NCI-H2227 treated with DMSO at 0.1 percent for 48 hours (cell line): ENCODE measurements at regions not wholly inside any gene's neighbourhood (a gene's known extent, or its start where the extent isn't known, plus 50 kb on each side); places are given as distances from the start of the nearest gene placed in this dataset.

Experiments used
- DNase-seq: peaks from one replicate; lab custom pipeline; 2025; lab: John Stamatoyannopoulos, UW

DNA sequence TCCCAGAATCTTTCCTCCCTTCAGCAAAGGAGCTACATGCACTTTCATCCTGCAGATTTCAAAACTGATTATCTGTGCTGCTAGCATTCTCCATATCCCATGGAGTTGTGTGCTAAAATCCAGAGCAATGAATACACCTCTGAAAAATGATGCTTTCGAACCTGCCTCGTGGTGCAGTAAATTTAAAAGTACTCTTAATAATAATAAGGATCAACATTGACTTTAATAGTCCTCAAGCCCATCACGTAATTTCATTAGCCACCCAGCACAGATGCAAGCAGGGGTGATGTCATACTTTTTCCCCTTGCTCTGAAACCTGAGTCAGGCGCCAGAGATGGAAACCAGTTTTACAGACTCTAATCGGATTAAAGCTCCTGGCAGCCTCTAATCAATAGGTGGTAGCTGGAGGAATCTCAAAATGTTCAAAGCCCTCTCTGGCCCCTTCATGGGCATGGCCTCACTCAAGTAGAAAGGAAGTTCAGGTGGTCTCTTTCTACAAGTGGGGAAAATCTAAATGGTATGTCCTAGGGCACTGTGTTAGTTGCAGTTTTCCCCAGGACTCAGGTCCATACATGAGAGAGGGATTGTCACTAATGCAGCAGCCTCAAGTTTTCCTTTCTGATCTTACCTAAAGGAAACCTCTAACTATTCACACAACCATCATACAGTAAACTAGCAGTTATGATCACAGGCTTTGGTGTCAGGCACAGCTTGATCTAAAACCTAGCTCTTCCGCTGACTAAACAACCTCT is 221.6 kb upstream of the SLC30A5 start:
- no peak for DNase-seq

DNA sequence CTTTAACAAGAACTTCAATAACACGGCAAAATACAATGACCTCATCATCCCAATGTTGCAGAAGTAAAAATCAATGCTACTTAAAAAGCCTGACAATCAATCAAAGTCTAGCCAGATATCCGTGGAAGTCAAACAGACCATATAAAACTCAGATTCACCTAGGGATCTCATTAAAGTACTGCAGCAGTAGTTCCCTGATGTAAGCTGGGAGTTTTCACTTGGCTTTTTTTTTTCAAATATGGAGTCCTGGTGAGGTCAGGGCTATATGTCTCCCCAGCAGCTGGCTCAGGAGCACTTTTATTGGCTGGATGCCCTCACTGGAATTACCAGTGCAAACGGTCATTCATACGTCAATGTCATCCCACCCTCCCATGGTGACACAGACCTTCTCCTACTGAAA is 220.6 kb upstream of the SLC30A5 start:
- DNase-seq: no peak

DNA sequence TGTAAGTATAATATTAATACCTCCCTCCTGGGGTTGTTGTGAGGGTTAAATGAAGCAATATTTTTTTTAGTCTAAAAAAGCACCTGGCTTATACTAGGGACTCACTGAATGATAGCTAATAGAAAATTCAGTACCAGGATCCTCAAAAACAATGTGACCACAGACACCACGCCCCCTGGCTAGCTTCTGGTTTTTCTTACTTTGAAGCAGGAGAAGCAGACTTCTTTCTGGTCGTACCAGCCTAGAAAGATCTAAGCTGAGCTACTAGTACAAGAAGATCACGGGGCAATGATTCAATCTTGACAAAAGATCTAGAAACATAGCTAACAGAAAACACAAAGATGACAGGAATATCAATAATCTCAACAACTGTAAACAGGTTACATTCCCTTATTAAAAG is 218.5 kb upstream of the SLC30A5 start:
- no peak for DNase-seq

DNA sequence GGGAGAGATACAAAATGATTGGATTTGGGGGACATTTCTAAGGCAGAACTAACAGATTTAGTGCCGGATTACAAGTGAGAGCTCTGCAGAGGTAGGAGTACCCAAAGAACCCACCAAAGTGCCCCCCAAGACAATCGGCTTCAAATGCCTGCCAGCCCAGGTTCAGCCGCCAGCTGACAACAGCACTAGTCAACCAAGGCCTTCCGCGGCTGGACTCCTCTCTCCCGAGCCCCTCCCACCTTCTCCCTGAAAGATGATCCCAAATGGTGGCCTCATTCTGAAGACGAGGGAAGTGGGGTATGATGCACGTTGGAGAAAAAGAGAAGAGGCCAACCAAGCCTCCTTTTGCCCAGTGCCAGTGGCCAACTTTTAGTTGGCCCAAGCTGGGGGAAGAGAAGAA is 210.4 kb upstream of the SLC30A5 start:
- DNase-seq: no peak

DNA sequence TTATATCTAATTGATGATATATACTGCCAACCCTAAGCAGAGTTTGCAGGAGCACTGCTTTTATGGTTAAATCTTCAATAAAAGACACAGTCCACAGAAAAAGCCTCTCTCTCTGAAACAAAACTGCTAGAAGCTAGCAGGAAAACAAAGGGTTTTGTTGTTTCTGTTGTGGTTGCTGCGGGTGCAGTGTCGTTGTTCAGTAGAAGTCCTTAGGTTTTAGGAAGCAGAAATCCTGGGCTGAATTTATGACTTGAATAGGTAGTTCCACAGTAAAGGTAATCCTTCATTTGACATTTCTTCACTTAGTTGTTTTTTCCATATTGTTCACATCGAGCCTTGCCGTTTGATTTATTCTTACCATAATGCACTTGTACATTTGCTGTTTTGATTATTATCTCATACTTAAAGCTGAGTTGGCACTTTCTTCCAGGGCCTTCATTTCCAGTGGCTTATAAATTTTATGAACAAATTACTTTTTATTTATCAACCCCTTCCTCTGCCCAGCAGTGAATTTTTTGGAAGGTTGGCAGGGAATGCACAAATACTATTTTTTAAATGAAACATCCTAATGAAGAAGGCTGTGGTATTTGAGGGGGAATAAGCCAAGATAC is 209.6 kb upstream of the SLC30A5 start:
- no peak for DNase-seq

DNA sequence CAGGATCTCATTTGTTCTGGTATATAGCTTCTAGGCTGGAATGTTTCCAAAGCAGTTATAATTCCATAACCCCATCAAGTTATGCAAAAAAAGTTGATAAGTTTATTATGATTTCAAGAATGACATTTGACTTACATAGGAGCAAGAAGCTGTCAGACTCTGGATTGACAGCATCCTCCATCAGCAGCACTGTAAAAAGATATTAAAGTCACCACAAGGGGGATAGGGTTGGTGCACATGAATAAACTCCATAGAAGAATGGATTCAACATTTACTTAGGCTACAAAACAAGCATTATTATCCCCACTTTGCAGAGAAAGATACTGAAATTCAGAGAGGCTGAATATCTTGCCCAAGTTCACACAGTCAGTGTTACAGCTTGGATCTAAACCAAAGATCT is 208.9 kb upstream of the SLC30A5 start:
- DNase-seq: no peak

DNA sequence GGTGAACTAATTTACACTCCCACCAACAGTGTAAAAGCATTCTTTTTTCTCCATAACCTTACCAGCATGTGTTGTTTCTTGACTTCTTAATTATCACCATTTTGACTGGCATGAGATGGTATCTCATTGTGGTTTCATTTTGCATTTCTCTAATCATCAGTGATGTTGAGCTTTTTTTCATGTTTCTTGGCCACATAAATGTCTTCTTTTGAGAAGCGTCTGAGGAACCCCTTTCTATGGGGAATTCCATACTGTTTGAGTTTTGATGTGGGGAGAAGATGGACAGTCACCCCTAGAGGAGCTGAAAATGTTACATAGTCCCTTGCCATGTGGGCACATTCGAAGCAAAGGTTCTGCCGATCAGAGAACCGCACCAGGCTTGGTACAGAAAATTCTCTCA is 207.0 kb upstream of the SLC30A5 start:
- DNase-seq: no peak

DNA sequence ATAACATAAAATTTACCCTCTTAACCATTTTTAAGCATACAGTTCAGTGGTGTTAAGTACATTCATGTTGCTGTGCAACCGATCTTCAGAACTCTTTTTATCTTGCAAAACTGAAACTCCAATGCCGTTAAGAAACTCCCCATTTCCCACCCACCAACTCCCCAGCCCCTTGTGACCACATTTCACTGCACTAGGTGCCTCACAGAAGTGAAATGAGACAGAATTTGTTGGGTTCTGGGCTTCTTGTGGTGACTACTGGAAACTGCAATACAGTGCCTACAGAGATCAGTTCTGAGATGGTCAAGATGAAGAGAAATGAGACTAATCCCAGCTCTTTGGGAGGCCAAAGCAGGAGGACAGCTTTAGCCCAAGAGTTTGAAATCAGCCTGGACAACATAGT is 202.1 kb upstream of the SLC30A5 start:
- no peak for DNase-seq

DNA sequence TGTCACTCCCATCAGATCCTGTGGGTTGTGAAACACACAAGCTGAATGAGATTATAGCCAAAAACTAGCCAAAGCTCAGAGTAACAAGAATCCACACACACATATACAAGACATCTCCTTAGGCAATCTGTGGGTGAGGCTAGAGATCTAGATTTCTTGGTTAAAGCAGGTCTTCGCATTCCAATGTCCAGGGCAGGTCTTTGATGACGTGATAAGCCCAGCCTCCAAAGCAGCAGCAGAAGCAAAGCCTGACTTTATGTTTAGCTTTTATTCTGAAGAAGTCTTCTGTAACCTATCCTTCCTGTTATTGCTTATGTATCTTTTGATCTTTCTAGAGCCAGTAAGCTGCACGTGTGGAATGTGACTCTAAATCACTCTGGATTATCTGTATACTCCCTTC is 199.1 kb upstream of the SLC30A5 start:
- DNase-seq: no peak

DNA sequence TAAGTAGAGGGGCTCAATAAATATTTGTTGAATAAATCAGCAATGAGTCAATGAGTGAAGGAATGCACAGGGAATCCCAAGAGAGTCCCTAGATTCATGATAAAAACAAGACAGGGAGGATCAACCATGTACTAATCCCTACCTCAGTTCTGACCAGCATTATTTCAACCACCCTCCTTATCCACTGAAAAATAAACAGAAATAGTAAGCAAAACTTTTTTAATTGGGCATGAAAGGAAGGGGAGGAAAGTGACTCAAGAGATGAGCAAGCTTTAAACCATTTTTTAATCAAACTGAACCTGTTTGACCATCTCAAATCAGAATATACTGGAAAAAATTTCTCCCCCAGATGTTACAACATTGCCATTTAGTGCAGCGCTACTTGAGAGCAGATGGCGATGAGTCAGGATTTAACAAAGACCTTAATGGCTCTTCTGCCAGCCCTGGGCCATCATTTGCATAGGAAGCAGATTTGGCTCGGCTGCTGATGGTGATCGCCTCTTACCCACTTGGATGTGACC is 194.8 kb upstream of the SLC30A5 start:
- no peak for DNase-seq

DNA sequence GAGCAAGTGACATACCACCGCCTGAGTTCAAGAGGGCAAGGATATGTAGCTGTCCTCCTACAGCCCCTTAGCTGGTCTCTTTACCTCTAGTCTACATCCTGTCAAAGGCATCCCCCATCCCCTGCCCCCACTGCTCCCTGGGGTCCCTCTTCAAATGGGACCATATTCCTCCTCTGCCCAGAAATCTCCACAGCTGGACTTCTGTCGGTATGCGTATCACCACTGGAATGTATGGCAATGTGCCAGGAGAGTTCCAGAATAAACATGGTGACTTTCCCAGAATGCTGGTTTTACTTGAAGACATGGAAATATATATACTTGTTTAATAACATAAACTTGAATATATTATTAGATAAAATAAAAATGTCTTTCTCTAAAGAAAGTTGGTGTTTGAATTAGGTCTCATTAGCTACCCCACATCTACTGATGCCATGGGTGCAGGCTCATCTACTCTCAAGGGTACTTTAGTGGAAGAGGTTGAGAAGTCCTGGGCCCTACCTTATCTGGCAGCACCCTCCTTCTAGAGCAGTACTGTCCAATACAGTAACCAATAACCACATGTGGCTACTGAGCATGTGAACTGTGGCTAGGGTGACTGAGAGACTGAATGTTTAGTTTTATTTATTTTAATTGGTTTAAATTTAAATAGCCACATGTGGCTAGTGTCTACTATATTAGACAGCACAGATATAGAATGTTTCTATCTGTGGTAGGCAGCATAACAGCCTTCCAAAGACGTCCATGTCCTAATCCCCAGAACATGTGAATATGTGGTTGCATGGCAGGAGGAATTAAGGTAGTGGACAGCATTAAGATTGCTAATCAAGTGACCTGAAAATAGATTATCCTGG is 181.7 kb upstream of the SLC30A5 start:
- DNase-seq: no peak

DNA sequence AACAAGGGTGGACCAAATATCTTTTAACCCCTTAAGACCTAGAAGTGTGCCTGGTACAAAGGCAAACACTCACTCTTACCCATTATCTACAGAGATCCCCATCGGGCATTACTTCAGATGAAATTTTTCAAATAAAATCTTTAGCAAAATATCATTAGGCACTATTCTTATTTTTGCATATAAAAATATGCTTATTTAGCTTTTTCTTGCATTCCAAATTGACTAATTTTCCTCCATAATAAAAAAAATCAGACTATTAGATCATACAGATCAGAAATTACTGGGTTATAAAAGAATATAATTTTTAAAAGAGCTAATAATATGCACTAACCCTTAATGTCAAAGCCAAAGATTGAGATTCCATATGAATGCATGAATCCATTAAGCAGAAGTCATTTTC is 178.7 kb upstream of the SLC30A5 start:
- no peak for DNase-seq

DNA sequence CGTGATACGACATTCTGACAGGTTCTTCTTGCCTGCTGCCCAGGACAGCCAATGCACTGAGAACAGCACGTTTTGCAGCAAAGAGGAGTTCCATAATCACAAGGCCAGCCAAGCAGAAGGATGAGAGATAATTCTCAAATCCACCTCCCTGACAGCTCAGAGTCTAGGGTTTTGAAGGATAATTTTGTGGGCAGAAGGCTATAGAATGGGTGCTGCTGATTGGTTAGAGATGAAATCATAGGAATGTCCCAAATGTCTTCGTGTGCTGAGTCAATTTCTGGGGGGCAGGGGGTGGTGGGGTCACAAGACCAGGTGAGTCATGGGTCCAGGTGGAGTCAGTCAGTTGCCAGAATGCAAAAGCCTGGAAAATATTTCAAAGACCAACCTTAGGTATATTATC is 175.5 kb upstream of the SLC30A5 start:
- DNase-seq: no peak

DNA sequence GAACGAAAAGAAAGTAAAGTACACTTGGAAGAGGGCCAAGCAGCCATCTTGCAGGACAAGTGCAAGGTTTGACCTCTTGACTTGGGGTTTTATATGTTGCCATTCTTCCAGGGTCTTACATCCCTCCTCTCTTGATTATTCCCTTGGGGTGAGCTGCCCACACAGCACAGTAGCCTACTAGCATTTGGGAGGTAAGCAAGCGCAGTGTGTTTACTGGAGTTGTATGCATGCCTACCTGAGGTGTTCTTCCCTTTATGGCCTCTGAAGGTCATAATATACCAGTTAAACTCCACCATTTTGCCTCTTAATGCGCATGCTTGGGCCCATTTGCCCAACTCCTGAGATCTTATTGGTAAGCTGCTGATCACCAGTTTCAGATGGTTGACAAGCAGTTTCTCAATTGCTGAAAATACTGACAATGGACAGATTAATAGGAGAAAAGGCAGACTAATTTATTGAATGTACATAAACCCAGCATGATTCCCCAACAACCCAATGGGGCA is 173.8 kb upstream of the SLC30A5 start:
- DNase-seq: no peak

DNA sequence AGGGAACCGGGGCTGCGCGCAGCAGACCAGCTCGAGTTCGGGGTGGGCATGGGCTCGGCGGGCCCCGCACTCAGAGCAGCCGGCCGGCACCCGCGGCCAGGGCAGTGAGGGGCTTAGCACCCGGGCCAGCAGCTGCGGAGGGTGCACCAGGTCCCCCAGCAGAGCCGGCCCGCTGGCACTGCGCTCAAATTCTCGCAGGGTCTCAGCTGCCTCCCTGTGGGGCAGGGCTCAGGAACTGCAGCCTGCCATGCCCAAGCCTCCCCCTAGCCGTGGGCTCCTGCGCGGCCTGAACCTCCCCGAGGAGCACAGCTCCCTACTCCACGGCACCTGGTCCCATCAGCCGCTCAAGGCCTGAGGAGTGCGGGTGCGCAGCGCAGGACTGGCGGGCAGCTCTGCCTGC is 172.9 kb upstream of the SLC30A5 start:
- no peak for DNase-seq

DNA sequence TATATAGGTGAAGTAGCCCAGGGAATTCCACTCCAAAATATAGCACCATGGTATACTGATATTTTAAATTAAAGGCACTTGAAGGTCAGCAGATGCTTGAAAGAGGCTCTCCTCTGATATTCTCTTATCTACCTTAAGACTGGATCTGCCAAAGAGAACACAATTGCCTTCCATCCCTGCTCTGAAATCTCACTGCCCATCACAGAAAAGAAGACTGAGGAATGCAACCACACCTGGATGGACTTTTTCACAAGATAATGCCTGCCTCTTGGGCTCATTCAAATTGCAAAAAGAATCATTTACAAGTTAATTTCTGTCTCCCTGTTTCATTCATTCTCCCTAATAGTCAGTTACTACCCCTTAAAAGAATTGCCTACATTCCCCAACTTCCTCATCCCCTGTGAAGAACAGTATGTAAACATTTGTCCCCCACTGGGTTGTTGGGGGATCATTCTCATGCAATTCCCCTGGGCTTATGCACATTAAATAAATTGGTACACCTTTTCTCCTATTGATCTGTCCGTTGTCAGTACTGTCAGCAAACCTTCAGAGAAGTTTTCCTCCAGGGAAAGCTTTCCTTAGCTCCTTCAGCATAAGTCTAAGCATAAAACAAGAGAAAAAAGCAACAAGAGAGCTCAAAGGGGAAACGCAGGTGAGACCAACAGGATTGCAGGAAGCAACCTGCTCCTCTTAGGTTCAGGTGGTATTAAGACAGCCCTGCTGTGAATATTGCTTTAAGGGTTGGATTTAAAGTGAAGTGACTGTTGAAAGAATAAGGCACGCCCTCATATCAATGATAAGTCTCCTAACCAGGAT is 171.4 kb upstream of the SLC30A5 start:
- no peak for DNase-seq

DNA sequence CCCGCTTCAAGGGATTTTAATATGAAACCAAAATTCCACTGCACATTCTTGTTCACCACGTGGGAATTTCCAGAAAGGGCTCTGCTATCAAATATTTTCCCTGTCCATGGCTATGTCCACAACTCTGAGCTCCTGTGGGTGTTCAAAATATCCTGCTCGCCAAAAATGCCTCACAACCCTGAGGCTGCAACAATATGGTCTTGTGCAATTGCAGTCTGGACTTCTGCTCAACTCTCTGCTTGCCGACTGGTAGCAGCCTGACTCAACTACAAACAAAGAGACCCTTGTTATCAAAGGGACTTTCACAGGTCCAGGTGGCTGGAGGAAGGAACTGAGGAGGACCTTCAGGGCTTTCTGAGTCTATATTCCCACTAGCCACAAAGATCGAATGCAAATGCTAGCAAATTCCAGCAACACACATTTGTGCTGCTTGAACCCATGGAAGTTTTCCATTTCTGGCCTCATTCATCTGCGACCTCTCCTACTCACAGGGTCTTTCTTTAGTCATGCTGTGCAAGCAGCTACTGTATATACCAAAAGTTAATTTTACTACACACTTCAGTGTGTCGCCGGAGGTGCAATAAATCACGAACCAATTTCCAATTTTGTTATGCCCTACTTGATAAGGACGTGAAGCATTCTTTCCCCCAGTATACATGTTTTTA is 169.2 kb upstream of the SLC30A5 start:
- no peak for DNase-seq

DNA sequence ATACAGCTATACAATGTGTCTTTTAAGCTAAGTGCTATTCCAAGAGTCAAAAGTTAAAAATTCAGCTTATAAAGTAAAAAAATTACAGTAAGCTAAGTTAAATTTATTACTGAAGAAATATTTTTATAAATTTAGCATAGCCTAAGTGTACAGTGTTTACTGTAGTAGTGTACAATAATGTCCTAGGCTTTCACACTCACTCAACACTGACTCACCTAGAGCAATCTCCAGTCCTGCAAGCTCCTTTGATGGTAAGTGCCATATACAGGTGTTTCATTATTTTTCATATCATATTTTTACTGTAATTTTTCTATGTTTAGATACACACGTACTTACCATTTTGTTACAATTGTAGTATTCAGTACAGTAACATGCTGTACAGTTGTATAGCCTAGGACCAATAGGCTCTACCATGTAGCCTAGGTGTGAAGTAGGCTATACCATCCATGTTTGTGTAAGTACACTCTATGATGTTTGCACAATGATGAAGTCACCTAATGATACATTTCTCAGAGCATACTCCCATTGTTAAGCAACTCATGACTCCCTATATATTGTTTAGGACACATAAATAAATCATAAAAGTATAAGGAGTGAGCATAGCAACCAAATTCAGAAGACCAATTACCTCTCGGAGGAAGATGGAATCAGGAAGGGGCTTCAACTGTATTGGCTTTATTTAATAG is 165.1 kb upstream of the SLC30A5 start:
- DNase-seq: no peak

DNA sequence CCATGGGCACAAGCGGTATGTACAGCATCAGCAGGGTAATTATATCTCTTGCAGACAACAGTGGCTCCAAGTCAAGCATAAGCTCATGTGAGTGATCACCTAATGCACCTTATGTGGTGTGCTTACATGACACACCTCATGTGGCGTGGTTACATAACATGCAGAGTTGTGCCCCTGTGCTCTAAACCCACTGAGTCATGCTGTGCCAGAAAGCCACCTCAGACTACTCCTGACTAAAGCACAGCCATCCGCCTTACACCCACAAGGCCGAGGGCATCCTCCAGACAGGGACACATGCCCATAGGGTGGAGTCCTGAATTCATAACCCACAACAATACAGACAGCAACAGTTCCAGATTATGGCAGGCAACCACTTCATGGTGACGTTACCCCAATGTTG is 163.7 kb upstream of the SLC30A5 start:
- no peak for DNase-seq

DNA sequence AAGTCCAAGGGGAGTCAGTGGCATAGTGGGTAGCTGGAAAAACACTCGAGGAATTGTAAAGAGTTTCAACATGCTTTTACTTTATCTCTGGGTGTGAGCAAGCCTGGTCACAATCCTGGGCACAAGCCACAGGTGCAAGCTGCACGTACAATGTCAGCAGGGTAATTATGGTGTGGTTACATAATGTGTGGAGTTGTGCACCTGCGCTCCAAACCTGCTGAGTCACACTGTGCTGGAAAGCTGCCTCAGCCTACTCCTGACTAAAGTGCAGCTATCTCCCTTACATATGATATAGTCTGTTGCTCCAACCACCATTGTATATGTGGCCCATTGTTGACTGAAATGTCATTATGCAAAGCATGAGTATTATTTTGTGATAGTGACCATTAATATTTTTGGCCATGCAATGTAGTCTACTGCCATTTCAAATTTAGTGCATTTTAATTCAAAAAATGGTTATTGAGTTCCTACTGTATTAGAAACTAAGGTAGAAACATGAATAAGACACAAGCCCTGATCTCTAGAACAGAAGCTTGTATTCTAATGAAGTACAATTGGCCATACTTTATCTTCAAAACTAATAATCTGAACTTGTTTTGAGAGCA is 160.9 kb upstream of the SLC30A5 start:
- no peak for DNase-seq
